RKO (cell line): ENCODE measurements at regions not wholly inside any gene's neighbourhood (a gene's known extent, or its start where the extent isn't known, plus 50 kb on each side); places are given as distances from the start of the nearest gene placed in this dataset.
"Not testable (repeated sequence)": the region's sequence is repeated elsewhere in the genome, so short reads cannot be mapped to it uniquely, and the experiment has no call there.

Source experiments
- DNase-seq: peaks from one replicate; pipeline ENCODE4 v3.0.0-alpha.2; 2016; ENCODE audit warnings: low spot score

DNA sequence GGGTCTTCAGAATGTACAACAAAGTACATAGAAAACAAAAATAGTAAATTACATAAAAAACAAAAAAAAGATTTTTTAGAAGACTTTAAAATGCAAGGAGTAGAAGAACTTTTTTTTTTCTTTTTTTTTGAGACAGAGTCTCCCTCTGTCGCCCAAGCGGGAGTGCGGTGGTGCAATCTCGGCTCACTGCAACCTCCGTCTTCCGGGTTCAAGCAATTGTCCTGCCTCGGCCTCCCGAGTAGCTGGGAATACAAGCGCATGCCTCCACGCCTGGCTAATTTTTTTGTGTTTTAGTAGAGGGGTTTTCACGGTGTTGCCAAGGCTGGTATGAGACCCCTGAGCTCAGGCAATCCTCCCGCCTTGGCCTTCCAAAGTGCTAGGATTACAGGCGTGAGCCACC, 104.5 kb upstream of the ZC3H15 start:
- DNase-seq = no peak

DNA sequence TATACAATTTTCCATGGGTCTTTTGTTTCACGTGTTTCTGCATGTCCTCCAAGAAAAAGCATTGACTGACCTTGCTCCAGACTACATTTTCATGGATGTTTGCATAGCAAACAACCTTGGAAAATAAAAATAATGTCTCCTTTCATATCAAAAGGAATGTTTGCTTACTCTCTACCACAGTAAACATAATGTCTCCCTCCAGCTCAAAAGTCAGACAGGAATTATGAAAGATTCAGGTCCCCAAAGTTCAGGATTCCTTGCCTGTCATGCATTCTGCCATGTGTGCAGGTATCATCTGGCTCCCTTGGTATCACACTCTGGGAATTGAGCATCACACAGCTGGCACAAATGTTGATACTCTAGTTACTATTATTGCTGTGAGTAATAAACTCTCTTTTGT, 103.1 kb upstream of the ZC3H15 start:
- DNase-seq = no peak

DNA sequence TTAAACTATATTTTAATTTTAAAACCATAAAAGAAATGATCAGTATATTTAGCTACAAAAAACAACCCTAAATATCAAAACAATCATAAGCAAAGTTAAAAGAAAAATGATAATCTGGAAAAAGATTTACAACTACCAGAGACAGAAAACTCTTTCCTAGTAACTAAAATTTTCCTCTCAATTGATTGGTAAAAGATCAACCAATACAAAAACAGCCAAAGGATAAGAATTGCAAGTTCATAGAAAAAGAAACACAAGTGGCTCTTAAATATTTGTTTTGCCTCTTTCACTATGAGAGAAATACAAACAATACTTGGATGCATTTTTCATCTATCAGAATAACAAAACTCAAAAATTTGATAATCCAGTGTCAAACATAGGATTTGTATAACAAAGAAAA, 101.8 kb upstream of the ZC3H15 start:
- no peak for DNase-seq

DNA sequence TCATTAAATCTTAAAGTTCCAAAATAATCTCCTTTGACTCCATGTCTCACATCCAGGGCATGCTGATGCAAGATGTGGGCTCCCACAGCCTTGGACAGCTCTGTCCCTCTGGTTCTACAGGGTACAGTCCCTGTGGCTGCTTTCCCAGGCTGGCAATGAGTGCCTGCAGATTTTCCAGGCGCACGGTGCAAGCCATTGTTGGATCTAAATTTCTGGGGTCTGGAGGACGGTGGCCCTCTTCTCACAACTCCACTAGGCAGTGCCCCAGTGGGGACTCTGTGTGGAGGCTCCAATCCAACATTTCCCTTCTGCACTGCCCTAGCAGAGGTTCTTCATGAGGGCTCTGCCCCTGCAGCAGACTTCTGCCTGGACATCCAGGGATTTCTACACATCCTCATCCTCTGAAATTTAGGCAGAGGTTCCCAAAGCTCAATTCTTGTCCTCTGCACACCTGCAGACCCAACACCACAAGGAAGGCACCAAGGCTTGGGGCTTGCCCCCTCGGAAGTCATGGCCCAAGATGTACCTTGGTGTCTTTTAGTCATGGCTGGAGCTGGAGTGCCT, 100.3 kb upstream of the ZC3H15 start:
- DNase-seq = not testable (repeated sequence)

DNA sequence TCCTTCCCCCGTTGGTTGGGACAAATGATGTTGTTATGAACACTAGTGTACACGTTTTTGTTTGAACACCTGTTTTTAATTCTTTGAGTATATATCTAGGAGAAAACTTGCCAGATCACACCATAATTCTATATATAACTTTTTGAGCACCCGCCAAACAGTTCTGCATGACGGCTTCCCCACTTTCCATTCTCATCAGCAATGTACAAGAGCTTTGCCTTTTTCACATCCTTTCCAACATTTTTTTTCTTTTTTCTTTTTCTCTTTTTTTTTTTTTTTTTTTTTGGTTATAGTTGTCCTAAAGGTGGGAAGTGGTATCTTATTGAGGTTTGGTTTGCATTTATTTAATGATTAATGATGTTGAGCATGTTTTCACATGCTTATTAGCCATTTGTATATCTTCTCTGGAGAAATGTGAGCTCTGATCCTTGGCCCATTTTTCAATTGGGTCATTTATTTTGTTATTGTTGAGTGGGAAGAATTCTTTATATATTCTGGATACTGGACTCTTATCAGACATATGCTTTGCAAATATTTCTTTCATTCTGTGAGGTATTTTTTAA, 86.9 kb upstream of the ZC3H15 start:
- DNase-seq = no peak

DNA sequence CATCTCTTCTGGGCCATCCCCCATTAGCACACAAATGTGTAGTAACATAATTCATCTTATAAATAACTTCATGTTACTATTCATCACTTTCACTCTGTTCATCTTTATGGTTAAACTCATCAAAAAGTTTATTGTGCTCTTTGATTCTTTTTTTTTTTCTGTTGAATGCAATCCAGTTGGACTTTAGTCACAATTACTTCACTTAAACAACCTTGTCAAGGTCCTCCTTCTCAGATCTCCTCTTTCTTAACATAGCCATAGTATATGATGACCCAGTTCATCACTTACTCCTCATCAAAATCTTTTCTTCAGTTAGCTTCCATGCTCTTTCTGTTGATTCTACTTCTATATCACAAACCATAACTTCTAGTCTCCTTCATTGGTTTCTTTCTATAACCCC, 80.2 kb upstream of the ZC3H15 start:
- DNase-seq = no peak

DNA sequence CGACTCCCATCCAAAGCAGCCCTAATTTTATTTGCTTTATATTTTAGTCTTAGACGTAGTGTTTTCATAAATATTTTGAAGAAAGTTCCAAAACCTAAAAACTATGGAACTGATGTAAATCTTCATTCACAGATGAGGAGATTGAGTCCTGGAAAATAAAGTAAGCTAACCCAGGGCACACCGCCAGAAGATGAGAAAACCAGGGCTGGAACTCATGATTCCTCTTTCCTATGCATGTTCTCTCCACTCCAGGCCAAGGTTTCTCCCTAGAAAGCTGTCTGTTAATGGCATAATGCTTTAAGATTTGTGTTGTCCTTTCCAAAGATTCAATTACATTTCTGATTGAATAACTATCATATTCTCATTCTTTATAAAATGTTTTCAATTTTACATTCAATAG, 78.4 kb upstream of the ZC3H15 start:
- DNase-seq = no peak

DNA sequence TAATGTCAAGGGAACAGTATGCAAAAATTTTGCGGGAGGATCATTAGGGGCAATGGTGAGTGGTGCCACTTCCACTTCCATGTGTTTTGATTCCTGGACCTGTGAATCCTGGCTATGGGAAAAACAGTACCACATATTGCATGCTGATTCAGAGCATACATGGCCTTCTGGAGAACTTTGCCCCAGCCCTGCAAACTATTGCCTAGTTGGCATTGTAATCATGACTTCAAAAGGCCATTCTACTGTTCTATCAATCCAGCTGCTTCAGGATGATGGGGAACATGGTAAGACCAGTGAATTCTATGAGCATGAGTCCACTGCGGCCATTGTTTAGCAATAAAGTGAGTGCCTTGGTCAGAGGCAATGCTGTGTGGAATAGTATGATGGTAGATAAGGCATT, 75.3 kb upstream of the ZC3H15 start:
- no peak for DNase-seq

DNA sequence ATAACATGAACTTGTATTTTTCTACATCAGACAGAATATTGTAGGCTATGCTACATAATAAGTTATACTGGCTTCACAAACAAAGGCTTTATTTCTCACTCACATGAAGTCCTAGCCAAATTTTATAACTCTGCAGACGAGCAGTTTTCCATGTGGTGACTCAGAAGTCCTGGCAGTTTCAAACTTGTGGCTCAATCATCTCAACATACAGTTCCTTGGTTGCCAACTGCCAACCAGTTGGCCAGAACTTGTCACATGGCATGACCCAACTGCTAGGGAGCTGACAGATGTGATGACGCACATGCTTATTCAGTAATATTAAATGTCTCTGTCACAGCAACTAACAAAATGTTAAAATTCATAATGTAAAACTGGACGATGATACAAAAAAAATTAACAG, 63.8 kb upstream of the ZC3H15 start:
- peak; percentile 62 for DNase-seq

DNA sequence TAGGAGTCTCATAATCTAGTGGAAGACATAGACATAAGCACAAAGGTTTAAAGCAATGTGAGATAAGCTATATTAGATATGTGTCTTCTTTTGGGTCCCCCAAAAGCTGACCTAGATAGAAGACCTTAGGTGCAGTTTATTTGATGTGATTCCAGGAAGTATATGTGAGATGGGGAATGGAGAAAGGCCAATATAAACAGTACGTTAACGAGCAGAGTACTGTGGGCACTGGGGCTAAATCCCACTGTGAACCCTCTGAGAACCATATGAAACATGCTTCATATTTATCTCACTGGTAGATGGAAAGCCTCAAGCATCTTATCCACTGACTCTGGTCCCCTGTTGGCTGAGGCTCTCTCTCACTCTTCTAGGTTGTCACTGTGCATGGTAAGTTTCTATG, 62.6 kb upstream of the ZC3H15 start:
- no peak for DNase-seq

DNA sequence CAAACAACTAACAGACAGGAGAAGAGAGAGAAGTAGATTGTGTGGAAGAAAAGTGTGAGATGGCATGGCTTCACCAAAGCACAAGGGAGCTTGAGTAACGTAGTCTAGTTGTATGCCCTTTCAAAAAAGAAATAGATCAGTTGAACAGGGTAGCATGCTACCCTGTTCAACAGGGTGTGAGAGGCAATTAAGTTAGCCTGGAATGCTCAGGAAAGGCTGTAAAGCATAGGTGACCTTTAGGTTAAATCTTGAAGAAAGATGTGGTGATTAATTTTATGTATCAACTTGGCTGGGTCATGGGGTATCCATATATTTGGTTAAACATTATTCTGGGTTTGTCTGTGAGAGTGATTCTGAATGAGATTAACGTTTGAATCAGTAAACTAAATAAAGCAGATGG, 61.8 kb upstream of the ZC3H15 start:
- no peak for DNase-seq

DNA sequence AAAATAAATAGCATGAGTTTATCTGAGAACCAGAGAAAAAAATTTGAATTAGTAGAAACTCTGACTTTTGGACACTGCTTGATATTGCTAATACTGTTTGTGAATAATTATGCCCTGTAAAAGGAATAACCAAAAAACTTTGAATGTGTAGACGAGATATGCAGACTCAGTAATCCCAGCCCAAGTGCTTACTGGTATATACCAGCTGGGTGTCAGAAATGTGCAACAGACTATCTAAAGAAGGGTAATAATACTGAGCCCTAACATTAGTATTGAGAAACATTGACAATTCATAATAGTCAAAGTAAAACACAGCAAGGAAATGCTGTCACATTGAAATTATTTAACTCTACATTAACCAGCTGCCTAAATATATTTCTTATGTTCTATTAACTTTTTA, 60.5 kb upstream of the ZC3H15 start:
- no peak for DNase-seq

DNA sequence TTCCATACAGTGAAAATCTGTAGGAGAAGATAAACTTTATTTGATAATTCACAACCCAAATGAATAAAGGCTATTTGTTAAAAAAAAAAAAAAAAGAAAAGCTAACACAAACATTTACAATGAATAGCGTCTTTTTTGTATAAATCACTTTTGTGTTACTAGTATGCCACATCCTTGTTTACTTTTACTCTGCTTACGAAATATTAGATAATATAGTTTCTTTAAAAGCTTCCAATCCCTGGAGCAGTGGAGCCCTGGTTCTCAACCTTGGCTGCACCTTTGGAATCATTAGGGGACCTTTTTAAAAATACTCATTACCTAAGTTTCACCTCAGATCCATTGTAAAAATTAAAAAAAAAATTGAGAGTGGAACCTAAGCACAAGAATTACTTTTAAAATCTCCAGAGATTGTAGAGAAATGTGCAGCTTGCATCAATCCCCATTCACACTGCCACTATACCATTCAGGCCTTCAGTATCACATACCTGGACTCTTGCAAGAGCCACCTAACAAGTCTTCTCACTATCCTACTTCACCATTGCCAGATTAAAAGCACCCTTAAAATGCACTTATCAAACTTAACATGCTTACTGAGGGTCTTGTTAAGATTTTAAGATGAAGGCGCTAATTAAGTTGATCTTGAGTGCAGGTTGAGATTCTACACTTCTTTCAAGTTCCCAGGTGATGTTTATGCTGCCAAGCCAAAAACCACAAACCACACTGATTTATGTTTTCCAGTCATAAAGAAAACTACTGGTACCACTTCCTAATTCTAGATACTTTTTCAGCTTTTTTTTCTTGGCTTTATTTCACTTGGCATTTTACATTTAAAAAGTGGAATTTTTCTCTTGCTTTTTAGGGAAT, 59.7 kb upstream of the ZC3H15 start:
- no peak for DNase-seq

DNA sequence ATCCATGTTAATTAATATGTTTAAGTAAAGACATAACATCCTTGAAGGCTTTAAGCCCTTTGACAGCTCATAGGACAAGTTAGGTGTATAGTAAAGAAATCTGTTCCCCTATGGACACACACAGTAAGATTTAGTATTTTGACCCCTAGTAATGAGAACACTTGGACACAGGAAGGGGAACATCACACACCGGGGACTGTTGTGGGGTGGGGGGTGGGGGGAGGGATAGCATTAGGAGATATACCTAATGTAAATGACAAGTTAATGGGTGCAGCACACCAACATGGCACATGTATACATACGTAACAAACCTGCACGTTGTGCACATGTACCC, 59.1 kb upstream of the ZC3H15 start:
- DNase-seq = not testable (repeated sequence)

DNA sequence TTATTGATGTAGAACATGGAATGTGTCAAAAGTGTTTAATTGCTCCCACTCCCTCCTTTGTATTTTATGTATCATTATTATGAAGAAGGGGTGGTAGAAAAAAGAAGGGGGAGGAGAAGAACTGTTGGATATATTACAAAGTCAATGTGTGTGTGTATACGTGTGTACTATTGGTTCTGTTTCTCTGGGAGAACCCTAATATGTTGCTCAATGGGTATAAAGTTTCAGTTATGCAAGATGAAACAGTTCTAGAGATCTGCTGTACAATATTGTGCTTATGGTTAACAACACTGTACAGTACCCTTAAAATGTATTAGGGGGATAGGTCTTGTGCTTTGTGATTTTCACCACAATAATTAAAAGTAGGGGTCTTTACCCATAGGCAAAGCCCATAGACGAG, 58.1 kb upstream of the ZC3H15 start:
- DNase-seq = no peak

DNA sequence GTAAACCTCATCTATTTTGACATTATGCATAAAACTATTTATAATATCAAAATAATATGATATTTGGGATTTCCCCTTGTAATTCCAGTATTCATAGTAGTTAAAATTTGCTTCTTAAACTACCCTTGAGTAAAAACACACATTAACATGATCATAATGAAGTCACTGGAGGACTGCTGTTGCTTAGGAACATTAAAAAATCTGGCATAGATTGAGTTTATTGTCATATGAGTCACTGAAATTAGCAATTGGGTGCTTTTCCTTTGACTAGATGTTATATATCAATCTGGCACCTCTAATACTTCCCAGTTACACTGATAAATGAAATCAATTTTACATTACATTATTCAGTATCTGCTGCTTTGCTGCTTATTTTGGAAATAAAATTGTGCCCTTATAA, 57.0 kb upstream of the ZC3H15 start:
- DNase-seq = peak; percentile 18

DNA sequence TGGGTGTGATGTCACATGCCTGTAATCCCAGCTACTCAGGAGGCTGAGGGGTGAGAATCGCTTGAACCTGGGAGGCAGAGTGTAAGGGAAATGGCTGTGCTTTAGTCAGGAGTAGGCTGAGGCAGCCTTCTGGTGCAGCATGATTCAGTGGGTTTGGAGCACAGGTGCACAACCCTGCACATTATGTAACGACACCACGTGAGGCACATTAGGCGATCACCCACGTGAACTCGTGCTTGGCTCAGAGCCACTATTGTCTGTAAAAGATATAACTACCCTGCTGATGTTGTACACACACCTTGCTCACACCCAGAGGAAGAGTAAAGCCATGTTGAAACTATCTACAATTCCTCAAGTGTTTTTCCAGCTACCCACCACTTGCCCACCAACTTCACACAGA, 54.8 kb upstream of the ZC3H15 start:
- no peak for DNase-seq

DNA sequence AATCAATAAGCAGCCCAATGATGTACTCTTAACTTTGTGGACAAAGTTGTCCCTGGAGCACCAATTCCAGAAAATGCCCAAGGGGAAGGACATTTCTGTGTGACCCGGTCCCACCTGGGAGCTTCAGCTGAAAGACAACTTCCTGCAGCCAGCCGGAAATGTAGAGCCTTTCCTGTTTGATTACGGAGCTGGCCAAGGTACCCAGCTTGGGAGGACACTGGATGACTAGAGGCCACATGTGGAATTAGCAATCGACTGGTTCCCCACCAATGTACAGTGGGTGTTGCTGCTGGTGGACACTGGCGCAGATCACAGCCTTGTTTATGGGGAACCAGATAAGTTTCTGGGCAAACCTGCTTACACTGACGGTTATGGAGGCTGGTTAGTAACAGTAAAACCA, 53.0 kb upstream of the ZC3H15 start:
- no peak for DNase-seq

DNA sequence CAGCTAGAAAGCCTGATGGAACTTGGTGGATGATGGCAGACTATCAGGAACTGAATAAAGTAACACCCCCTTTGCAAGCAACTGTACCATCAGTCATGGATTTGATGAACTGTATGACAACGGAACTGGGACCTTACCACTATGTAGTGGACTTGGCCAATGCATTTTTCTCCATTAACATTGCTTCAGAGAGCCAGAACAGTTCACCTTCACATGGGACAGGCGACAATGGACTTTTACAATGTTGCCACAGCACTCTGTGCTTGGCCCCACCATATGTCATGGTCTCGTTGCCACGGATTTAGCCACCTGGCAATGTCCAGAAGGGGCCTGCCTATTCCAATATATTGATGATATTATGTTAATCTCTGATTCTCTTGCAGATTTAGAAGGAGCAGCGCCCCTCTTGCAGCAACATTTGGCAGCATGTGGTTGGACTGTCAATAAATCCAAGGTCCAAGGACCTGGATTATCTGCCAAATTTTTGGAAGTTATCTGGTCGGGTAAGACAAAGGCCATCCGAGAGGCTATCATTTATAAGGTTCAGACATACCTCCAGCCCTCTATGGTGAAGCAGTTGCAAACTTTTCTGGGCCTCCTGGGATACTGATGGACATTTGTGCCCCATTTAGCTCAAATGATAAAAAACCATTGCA, 52.2 kb upstream of the ZC3H15 start:
- no peak for DNase-seq
